HepG2 (cell line): ENCODE measurements at regions not wholly inside any gene's neighbourhood (a gene's known extent, or its start where the extent isn't known, plus 50 kb on each side); places are given as distances from the start of the nearest gene placed in this dataset.

Experiments
- ATAC-seq: fragments of 200-7000 bp; cut with Tn5 transposase; 3 replicates; pipeline ENCODE4 v1.9.1; 2020; ENCODE audit warnings: mild to moderate bottlenecking, moderate library complexity
- BruUV-seq: library from RNA; stranded (reverse); fragments of 400-500 nt; replicated peaks from 2 replicates; lab custom pipeline; 2021; lab: Mats Ljungman, UMichigan
- CTCF ChIA-PET: fragments of 300-600 bp; formaldehyde crosslinking; extraction: SDS; loops from one replicate; lab custom pipeline; 2021; ENCODE audit warnings: low total read pairs, inconsistent platforms, low intra/inter-chr PET ratio; lab: Yijun Ruan, JAX
- POLR2A ChIA-PET: fragments of 350-600 bp; sonication (Branson Sonifier 250); formaldehyde crosslinking; loops from one replicate; lab custom pipeline; 2020; ENCODE audit warnings: antibody characterized with exemption, inconsistent platforms; lab: Yijun Ruan, JAX
- DNase-seq: peaks from one replicate; pipeline ENCODE4 v3.0.0-alpha.2; 2015; ENCODE audit warnings: low spot score
- FAIRE-seq: peaks from 3 replicates; lab custom pipeline; 2011; peaks lifted over from hg19 to GRCh38; lab: Jason Lieb, UNC
- H2AFZ ChIP-seq: one replicate; pipeline ENCODE4 v1.6.1; 2011; ENCODE audit warnings: low read length, inconsistent platforms
- H3K27ac ChIP-seq: fragments of 300-600 bp; 3 replicates; pipeline ENCODE4 v1.8.0; 2011; ENCODE audit warnings: mixed run types, mild to moderate bottlenecking, mixed read lengths, low read length, inconsistent platforms; ENCODE audit not compliant: insufficient read depth; ENCODE audit errors: extremely low read length
- H3K27me3 ChIP-seq, 2 experiments: fragments of 200-600 bp in 1 of 2; 2 replicates in 1 of 2; 3 replicates in 1 of 2; pipeline versions ENCODE4 v1.6.0 to v1.8.0; 2011; ENCODE audit warnings: low read length in 2 of 2, mild to moderate bottlenecking in 2 of 2, moderate library complexity in 2 of 2, inconsistent platforms in 1 of 2; ENCODE audit not compliant: insufficient read depth in 2 of 2, control insufficient read depth in 1 of 2
- H3K36me3 ChIP-seq, 2 experiments: fragments of 200-600 bp in 1 of 2; replicated peaks in 1 of 2; 2 replicates in 1 of 2; 3 replicates in 1 of 2; pipeline versions ENCODE4 v1.5.1 to v1.8.0; 2011; ENCODE audit warnings: low read length in 2 of 2, inconsistent platforms in 1 of 2; ENCODE audit not compliant: insufficient read depth in 2 of 2, control insufficient read depth in 1 of 2
- H3K4me1 ChIP-seq: 2 replicates; pipeline ENCODE4 v1.5.1; 2012; ENCODE audit warnings: low read length, inconsistent platforms; ENCODE audit not compliant: insufficient read depth
- H3K4me2 ChIP-seq: 2 replicates; pipeline ENCODE4 v1.6.0; 2011; ENCODE audit warnings: low read depth, low read length, inconsistent platforms
- H3K4me3 ChIP-seq, 3 experiments: fragments of 200-600 bp in 1 of 3; sonication (generic), shearing (Covaris generic) in 1 of 3; replicated peaks in 1 of 3; 2 replicates each; pipeline ENCODE4 v1.5.1; 2011 to 2016; ENCODE audit warnings: low read length in 3 of 3, inconsistent platforms in 2 of 3, low read depth in 2 of 3, mild to moderate bottlenecking in 2 of 3, control low read depth in 1 of 3, mixed read lengths in 1 of 3; ENCODE audit not compliant: insufficient read depth in 1 of 3
- H3K79me2 ChIP-seq: one replicate; pipeline ENCODE4 v1.6.1; 2011; ENCODE audit warnings: low read length, inconsistent platforms; ENCODE audit not compliant: insufficient read depth
- H3K9ac ChIP-seq: 2 replicates; pipeline ENCODE4 v1.6.0; 2011; ENCODE audit warnings: mild to moderate bottlenecking, low read depth, low read length, inconsistent platforms; ENCODE audit not compliant: insufficient read depth
- H3K9me3 ChIP-seq: 2 replicates; pipeline ENCODE4 v1.5.1; 2012; ENCODE audit warnings: mild to moderate bottlenecking, low read length
- H4K20me1 ChIP-seq: 2 replicates; pipeline ENCODE4 v1.6.0; 2011; ENCODE audit warnings: inconsistent platforms, mild to moderate bottlenecking, low read length, moderate library complexity; ENCODE audit not compliant: insufficient read depth
- ELF3 ChIP-seq: IDR thresholded peaks from 2 replicates; pipeline ENCODE4 v1.6.1; 2016; ENCODE audit warnings: missing genetic modification reagents, missing compliant biosample characterization
- NKX3-1 ChIP-seq: sonication (generic); formaldehyde crosslinking; IDR thresholded peaks from 2 replicates; pipeline ENCODE4 v1.5.0; 2020; ENCODE audit warnings: missing genetic modification reagents
- SOX6 ChIP-seq, 2 experiments: fragments of 450-650 bp in 1 of 2; sonication (generic) in 1 of 2; formaldehyde crosslinking in 1 of 2; IDR thresholded peaks; 2 replicates each; pipeline versions ENCODE4 v1.4.0 to v1.6.1; 2017 to 2020; ENCODE audit warnings: antibody characterized with exemption in 1 of 2, mild to moderate bottlenecking in 1 of 2, missing genetic modification reagents in 1 of 2
- ZNF510 ChIP-seq: sonication (generic); formaldehyde crosslinking; IDR thresholded peaks from 2 replicates; pipeline ENCODE4 v1.4.0; 2020; ENCODE audit warnings: low read depth, mild to moderate bottlenecking, missing genetic modification reagents
- ZNF772 ChIP-seq: sonication (generic); formaldehyde crosslinking; IDR thresholded peaks from 2 replicates; pipeline ENCODE4 v1.5.0; 2020; ENCODE audit warnings: mild to moderate bottlenecking, missing genetic modification reagents
- ZNF879 ChIP-seq: sonication (generic); formaldehyde crosslinking; IDR thresholded peaks from 2 replicates; pipeline ENCODE4 v1.8.1; 2023; ENCODE audit warnings: missing genetic modification reagents
- WGBS: methylation state at CpG from one replicate; pipeline ENCODE4 v1.1.6; 2017; ENCODE audit warnings: low lambda C conversion rate; 5-methylcytosine and 5-hydroxymethylcytosine counted together
- in situ Hi-C: cut with HindIII; loops from 2 replicates; pipeline ENCODE4 v1.10.0; 2017; ENCODE audit warnings: low pct_unique_long_range_greater_than_20kb; ENCODE audit not compliant: extremely low pct_ligation_motif_present
- intact Hi-C: fragments of 100-400 bp; cut with micrococcal nuclease; formaldehyde crosslinking; loops from one replicate; pipeline ENCODE4 v1.10.0; 2022; ENCODE audit not compliant: unreplicated experiment
- TF ChIP-seq, protein P1 (sequence below): sonication (generic); formaldehyde crosslinking; IDR thresholded peaks from 2 replicates; pipeline ENCODE4 v1.4.0; 2020; ENCODE audit warnings: mild to moderate bottlenecking, low read depth, missing genetic modification reagents
- TF ChIP-seq, protein P2 (sequence below): IDR thresholded peaks from 2 replicates; pipeline ENCODE4 v1.6.1; 2016; ENCODE audit warnings: mild to moderate bottlenecking
- TF ChIP-seq, protein P3 (sequence below), 2 experiments: sonication (generic) in 1 of 2; formaldehyde crosslinking in 1 of 2; IDR thresholded peaks; 2 replicates each; pipeline versions ENCODE4 v1.4.0 to v1.6.1; 2018 to 2020; ENCODE audit warnings: missing genetic modification reagents in 2 of 2, borderline replicate concordance in 1 of 2, low read depth in 1 of 2, mild to moderate bottlenecking in 1 of 2, missing biosample characterization in 1 of 2

DNA sequence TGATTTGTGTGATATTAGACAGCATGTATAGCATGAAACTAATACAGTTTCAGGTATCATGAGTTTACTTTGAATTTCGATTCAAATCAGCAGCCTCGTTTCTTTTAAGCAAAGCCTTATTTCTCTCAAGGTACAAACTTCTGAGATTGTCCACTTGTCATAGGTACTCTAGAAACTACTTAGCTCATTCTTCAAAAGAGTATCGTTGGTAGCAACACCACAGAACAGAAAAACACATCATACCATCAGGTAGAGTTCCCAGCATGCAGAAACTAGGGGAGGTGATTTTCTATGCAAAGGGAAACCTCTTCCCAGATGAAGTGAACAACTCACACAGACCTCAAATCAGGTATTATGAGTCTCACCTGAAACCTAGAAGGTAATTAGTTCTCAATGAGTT, 237.0 kb upstream of the SOX9 start:
- Histone ChIP-seq H3K9ac (no peak overlapping the region), H3K27me3 (no peaks in the 10 kb centered on the region), H3K4me1 (no peaks in the 10 kb centered on the region), H3K27ac (no peak overlapping the region), H4K20me1 (no peaks in the 10 kb centered on the region), H3K4me2 (no peak overlapping the region), H3K79me2 (no peaks in the 10 kb centered on the region), H3K9me3 (no peaks in the 10 kb centered on the region), H3K4me3 (no peak overlapping the region), H3K36me3 (no peaks in the 10 kb centered on the region), H2AFZ (no peak overlapping the region)
- FAIRE-seq (no peak), DNase-seq (no peak), ATAC-seq (no peak)
- intact Hi-C loops, result no loop called here
- in situ Hi-C loops, result no loop called here
- 3% methylated on average over 3 of the region's 3 CpGs for WGBS
- no TSS peak for BruUV-seq
- POLR2A ChIA-PET, result no interaction called here
- TF ChIP-seq SOX6 (IDR thresholded peaks at IDR 0.05) (no peak), SOX6 (CRISPR knock-in tag; IDR thresholded peaks at IDR 0.05) (no peak), ZNF772 (CRISPR knock-in tag) (no peak), ZNF510 (CRISPR knock-in tag) (no peak), ZNF879 (CRISPR knock-in tag) (no peak), NKX3-1 (no peak), ELF3 (CRISPR knock-in tag) (no peak)
- TF ChIP-seq, protein P1, sequence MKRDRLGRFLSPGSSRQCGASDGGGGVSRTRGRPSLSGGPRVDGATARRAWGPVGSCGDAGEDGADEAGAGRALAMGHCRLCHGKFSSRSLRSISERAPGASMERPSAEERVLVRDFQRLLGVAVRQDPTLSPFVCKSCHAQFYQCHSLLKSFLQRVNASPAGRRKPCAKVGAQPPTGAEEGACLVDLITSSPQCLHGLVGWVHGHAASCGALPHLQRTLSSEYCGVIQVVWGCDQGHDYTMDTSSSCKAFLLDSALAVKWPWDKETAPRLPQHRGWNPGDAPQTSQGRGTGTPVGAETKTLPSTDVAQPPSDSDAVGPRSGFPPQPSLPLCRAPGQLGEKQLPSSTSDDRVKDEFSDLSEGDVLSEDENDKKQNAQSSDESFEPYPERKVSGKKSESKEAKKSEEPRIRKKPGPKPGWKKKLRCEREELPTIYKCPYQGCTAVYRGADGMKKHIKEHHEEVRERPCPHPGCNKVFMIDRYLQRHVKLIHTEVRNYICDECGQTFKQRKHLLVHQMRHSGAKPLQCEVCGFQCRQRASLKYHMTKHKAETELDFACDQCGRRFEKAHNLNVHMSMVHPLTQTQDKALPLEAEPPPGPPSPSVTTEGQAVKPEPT (CRISPR knock-in tag), result no peak
- TF ChIP-seq, protein P2, sequence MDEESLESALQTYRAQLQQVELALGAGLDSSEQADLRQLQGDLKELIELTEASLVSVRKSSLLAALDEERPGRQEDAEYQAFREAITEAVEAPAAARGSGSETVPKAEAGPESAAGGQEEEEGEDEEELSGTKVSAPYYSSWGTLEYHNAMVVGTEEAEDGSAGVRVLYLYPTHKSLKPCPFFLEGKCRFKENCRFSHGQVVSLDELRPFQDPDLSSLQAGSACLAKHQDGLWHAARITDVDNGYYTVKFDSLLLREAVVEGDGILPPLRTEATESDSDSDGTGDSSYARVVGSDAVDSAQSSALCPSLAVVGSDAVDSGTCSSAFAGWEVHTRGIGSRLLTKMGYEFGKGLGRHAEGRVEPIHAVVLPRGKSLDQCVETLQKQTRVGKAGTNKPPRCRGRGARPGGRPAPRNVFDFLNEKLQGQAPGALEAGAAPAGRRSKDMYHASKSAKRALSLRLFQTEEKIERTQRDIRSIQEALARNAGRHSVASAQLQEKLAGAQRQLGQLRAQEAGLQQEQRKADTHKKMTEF (CRISPR knock-in tag), result no peak
- TF ChIP-seq, protein P3, sequence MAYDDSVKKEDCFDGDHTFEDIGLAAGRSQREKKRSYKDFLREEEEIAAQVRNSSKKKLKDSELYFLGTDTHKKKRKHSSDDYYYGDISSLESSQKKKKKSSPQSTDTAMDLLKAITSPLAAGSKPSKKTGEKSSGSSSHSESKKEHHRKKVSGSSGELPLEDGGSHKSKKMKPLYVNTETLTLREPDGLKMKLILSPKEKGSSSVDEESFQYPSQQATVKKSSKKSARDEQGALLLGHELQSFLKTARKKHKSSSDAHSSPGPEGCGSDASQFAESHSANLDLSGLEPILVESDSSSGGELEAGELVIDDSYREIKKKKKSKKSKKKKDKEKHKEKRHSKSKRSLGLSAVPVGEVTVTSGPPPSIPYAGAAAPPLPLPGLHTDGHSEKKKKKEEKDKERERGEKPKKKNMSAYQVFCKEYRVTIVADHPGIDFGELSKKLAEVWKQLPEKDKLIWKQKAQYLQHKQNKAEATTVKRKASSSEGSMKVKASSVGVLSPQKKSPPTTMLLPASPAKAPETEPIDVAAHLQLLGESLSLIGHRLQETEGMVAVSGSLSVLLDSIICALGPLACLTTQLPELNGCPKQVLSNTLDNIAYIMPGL (CRISPR knock-in tag; IDR thresholded peaks at IDR 0.05; ENCODE audit: borderline replicate concordance in 1 of 2, low read depth in 1 of 2), result no peak
- CTCF ChIA-PET, result no interaction called here
